COLO668 (cell line): ENCODE measurements at regions not wholly inside any gene's neighbourhood (a gene's known extent, or its start where the extent isn't known, plus 50 kb on each side); places are given as distances from the start of the nearest gene placed in this dataset.
"Not testable (repeated sequence)": the region's sequence is repeated elsewhere in the genome, so short reads cannot be mapped to it uniquely, and the experiment has no call there.

Experiments used
- DNase-seq: peaks from one replicate; lab custom pipeline; 2025; ENCODE audit not compliant: unreplicated experiment; lab: John Stamatoyannopoulos, UW

DNA sequence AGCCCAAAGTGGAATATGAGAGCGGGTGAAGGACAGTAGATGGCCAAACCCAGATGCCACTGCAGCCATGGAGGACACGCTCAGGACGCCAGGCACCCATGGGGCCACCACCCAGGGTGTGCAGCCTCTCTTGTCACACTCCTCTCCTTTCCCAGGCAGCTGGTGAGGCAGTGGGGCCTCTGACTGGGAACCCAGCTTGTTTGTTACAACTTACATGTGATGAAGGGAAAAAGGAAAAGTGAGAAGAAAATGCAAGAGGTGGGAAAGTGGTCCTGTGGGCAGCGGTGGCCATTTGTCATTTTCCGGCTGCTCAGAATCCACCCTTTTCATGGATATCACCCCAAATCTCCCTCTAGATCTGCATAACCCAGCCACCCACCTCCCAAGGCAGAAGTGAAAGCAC, 62.7 kb upstream of the UNC5A start:
- DNase-seq: no peak

DNA sequence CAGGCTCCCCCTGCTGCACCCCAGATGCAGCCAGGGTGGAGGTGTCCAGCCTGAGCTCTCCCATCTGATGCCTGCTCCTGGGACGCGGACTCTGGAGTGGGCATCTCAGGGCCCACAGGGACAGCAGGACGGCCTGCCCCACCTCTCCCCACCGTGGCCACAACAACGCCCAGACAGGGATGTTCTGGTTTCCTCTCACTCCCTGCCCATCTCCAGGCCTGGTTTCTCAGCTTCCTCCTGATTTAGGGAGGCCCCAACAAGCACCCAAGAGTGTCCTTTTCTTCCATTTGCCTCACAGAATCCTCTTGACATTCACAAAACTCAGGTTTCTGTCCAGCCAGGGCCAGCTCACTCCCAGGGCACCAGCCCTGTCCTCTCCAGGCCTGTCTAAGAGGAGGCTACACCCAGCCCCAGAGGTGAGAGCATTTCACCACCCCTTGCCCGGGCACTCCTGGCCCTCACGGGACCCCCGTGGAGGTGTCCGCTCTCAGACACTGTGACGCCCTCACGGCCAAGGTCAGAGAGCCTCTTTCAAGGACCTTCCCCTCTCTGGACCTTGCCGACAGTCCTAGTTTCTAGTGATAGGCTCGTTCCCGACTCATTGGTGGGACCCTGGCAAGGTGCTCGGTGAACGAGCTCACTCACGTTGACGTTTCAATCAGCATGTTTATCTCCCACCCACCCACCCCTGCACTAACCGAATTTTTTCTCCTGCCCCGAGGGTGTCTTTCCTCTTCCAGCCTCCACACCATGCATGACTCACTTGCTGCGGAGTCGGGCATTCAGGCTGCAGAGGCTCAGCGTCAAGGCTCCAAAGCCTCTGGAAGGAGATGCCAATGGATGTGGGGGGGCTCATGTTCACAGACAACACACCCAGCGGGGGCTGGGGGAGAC, 62.0 kb upstream of the UNC5A start:
- DNase-seq: no peak

DNA sequence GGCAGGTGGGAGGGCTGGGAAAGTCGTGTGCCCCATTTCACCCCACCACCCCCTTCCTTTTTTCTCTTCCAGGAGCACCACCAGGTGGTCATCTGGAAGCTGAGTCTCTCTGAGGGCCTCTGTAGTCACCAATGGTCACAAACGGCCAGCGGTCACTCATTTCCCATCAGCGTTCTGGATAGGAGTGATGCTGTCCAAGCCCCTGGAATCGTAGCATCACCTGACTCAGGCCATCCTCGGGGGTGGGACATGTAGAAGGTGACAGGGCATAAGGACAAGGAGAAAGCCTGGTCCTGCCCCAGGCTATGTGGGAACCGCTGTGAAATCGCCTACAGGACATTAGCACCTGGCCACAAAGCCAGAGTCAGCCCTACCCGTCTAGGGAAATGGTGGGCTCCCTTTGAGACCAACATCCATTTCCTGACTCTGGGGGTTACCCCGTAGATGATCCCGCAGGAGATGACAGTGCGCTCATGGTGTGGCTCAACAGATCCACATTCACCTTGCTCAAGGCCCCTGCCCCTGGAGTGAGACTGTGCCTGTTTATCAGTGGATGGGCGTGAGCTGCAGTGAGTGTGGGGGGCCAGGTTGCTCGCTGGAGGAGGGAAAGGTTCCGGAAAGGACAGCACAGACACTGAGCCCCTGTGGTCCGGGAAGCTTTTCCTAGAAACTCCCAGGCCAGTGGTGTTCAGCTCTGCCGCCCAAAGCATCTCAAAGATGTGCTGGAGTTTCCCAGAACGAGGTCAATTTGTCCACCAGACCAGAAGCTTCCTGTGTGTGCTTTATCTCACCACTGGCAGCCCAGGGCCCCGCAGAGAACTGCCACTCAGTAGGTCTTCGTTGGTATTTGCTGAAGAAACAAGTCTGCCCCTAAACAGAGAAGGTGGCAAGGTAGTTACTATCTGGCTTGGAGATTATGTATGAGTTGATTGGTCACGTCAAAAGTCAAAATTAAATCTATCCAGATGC, 61.1 kb upstream of the UNC5A start:
- no peak for DNase-seq

DNA sequence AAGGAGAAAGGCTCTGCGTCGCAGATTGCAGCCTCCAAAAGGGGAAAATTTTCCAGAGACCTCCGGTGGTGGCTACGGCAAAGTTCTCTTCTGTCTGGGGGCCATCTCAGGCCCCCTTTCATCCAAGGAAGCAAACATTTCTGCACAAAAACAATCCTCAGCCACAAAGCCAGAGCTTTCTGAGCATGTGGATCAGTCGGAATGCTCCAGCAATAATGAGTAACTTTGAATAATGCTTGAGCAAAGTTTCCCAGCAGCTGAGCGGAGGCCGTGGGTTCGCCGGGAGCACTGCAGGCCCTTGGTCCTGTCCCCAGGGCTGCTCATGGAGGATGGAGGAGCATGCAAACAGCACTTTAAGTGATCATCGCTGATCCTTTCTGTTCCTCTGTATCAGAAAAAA, 60.2 kb upstream of the UNC5A start:
- no peak for DNase-seq

DNA sequence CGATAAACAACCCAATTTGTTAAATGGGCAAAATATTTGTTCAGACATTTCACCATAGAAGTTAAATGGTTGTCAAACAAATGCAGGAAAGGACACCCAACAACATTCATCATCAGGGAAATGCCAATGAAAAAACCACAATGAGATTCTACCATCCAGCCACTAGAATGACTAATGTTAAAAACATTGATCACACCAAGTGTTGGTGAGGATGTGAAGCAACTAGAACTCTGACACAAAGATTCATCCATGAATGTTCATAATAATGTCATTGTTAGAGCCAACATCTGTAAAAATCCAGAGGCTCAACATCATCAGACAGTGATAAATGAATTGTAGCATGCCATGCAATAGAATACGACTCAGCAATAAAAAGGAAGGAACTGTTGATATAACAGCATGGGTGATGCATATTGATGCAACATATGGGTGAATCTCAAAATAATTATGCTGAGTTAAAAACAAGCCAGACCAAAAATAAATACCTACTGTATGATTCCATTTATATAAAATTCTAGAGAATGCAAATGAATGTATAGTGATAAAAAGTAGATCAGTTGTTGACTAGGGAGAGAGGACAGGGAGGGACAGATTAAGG, 55.9 kb upstream of the UNC5A start:
- no peak for DNase-seq

DNA sequence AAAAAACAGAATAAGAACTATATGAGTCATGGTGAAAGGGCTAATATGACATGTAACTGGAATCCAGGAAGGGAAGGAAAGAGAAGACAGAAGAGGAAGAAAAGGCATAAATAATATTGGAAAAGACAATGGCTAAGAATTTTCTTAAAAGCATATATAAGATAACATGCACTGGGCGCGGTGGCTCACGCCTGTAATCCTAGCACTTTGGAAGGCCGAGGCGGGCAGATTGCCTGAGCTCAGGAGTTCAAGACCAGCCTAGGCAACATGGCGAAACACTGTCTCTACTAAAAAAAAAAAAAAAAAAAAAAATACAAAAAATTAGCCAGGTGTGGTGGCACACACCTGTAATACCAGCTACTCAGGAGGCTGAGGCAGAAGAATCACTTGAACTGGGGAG, 54.8 kb upstream of the UNC5A start:
- DNase-seq: not testable (repeated sequence)

DNA sequence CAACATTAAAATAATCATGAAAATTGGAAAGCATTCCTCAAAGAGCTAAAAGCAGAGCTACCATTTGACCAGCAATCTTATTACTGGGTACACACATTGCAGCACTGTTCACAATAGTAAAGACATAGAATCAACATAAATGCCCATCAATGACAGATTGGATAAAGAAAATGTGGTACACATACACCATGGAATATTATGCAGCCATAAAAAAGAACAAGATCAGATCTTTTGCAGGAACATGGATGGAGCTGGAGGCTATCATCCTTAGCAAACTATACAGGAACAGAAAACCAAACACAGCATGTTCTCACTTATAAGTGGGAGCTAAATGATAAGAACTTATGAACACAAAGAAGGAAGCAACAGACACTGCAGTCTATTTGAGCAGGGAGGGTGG, 52.8 kb upstream of the UNC5A start:
- DNase-seq: not testable (repeated sequence)
